ENCODE measurements at regions not wholly inside any gene's neighbourhood (a gene's known extent, or its start where the extent isn't known, plus 50 kb on each side); places are given as distances from the start of the nearest gene placed in this dataset.
"Not testable (repeated sequence)": the region's sequence is repeated elsewhere in the genome, so short reads cannot be mapped to it uniquely, and the experiment has no call there.

DNA sequence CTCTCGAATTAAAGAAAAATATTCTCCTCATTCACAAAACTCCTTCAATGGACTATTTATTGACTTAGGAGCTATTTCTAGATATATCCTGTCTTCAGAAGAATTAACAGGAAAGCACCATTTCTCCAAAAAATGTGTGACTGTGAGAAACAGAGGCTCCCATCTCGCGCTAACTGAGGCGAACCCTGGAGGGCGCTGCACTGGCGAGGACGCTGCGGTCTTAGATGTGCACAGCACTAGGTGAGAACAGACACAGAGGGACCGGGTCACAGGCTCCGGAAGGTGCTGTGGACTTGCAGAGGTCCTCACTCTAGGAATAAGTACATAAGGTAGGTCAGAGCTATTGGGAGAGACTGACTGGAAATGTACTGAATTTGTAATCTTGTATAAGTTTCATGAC, 229.7 kb upstream of the SLC35G4 start:
- DNase-seq (ENCODE audit: low spot score): no peak

GRCh38 chr18:11377766-11378540, 228.6 kb upstream of the PIEZO2 start:
- no peak for DNase-seq (ENCODE audit: low spot score)

DNA sequence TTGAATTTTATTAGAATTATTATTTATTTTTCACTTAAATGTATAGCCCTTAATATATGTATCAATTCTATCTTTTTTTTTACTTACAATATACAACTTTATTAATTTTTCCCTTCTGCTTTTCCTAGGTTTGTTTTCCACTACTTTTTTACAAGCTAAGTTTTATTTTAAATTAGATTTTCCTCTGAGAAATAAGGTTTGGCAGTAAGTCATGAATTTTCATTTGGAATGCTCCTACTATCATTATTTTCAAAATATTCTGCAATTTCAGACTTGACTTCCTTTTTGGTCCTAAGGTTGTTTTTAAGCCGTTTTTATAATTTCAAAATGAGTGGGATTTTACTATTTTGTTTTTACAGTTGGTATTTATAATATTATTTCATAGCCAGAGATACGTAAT, 222.8 kb upstream of the PIEZO2 start:
- no peak for DNase-seq (ENCODE audit: low spot score)

DNA sequence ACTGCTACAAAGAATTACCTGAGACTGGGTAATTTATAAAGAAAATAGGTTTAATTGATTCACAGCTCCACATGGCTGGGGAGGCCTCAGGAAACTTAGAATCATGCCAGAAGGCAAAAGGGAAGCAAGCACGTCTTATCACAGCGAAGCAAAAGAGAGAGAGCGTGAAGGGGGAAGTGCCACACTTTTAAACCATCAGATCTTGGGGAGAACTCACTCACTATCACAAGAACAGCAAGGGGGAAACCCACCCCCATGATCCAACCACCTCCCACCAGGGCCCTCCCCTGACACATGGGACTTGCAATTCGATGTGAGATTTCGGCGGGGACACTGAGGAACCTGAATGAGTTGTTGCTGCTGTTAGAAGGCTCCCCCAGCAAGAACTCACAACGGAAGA, 220.2 kb upstream of the PIEZO2 start:
- no peak for DNase-seq (ENCODE audit: low spot score)

GRCh38 chr18:11368020-11368419, 218.7 kb upstream of the PIEZO2 start:
- DNase-seq (ENCODE audit: low spot score): no peak

- no peak for DNase-seq (ENCODE audit: low spot score)
These were observed 218.0 kb upstream of the PIEZO2 start for GRCh38 chr18:11367351-11367750.

GRCh38 chr18:11366410-11366809, 217.0 kb upstream of the PIEZO2 start:
- DNase-seq (ENCODE audit: low spot score): no peak

GRCh38 chr18:11362856-11363255, 213.5 kb upstream of the PIEZO2 start:
- DNase-seq (ENCODE audit: low spot score): no peak

GRCh38 chr18:11361862-11362261, 212.5 kb upstream of the PIEZO2 start:
- not testable (repeated sequence) for DNase-seq (ENCODE audit: low spot score)

DNA sequence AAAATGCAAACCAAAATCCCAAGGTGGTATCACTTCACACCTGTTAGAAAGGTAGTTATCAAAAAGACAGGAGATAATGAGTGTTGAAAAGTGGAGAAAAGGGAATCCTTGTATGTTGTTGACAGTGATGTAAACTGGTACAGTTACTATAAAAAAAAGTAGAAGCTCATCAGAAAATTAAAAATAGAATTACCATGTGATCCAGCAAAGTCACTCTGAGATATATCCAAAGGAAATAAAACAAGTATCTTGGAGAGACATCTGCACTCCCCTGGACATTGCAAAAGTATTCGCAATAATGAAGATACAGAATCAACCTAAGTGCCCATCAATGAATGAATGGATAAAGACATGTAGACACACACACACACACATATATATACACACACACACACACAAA, 208.3 kb upstream of the PIEZO2 start:
- no peak for DNase-seq (ENCODE audit: low spot score)

- not testable (repeated sequence) for DNase-seq (ENCODE audit: low spot score)
These were observed 195.2 kb upstream of the PIEZO2 start for GRCh38 chr18:11344576-11344975.

GRCh38 chr18:11343096-11343495, 193.7 kb upstream of the PIEZO2 start:
- no peak for DNase-seq (ENCODE audit: low spot score)

DNA sequence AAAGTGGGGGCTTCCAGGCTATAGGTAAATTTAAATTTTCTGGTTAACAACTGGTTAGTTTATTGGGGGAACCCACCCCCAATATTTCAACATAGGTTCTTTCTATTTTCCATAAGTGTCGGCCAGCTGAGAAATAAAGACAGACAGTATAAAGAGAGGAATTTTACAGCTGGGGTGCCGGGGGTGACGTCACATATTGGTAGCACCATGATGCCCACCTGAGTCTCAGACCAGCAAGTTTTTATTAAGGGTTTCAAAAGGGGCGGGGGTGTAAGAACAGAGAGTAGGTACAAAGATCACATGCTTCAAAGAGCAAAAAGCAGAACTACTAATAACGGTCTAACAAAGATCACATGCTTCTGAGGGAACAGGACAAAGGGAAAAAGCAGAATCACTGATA, 192.7 kb upstream of the PIEZO2 start:
- not testable (repeated sequence) for DNase-seq (ENCODE audit: low spot score)

GRCh38 chr18:11339188-11339775, 189.9 kb upstream of the PIEZO2 start:
- no peak for DNase-seq (ENCODE audit: low spot score)

- no peak for DNase-seq (ENCODE audit: low spot score)
These were observed 186.9 kb upstream of the PIEZO2 start for GRCh38 chr18:11336241-11336640.

GRCh38 chr18:11327391-11328009, 178.1 kb upstream of the PIEZO2 start:
- DNase-seq (ENCODE audit: low spot score): no peak

- no peak for DNase-seq (ENCODE audit: low spot score)
These were observed 175.8 kb upstream of the PIEZO2 start for GRCh38 chr18:11324956-11325882.

- no peak for DNase-seq (ENCODE audit: low spot score)
These were observed 175.1 kb upstream of the PIEZO2 start for GRCh38 chr18:11324510-11324909.

- no peak for DNase-seq (ENCODE audit: low spot score)
These were observed 174.0 kb upstream of the PIEZO2 start for GRCh38 chr18:11323359-11323819.

DNA sequence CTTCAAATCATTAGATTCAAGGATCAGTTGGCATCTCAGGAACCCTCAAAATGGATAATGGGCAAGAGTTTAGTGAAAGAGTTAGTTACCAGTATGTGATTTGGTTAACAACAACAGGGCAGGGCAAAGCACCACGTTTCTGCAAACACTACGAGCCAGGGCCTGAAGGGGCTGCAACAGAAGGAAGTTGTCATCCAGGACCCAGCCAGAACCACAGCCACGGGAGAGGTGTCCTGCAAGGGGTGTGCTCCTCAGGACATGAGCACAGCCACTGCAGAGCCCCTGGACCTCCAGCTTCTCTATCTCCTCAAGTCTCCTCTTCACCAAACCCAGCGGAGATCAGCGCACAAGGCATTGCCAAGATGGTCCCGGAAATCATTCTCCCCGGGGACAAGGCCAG, 173.3 kb upstream of the PIEZO2 start:
- no peak for DNase-seq (ENCODE audit: low spot score)

DNA sequence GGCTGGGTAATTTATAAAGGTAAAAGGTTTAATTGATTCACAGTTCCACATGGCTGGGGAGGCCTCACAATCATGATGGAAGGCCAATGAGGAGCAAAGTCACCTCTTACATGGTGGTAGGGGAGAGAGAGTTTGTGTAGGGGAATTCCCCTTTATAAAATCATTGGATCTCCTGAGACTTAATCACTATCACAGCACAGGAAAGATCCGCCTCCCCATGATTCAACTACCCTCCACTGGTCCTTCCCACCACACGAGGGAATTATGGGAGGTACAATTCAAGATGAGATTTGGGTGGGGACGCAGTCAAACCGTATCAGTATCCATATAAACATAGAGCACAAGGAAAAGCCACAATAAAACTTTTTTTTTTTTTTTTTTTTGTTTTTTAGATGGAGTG, 172.6 kb upstream of the PIEZO2 start:
- no peak for DNase-seq (ENCODE audit: low spot score)

- DNase-seq (ENCODE audit: low spot score): no peak
These were observed 171.6 kb upstream of the PIEZO2 start for GRCh38 chr18:11320986-11321385.

Measured in CD4-positive, alpha-beta T cell treated with Interleukin-2 at 100 ng/mL for 4 hours (primary cell).